Type B pancreatic cell (in vitro differentiated cells): ENCODE measurements at regions not wholly inside any gene's neighbourhood (a gene's known extent, or its start where the extent isn't known, plus 50 kb on each side); places are given as distances from the start of the nearest gene placed in this dataset.

Experiments used
- DNase-seq: peaks from one replicate; pipeline ENCODE4 v3.0.0; 2021; ENCODE audit warnings: mixed read lengths; ENCODE audit not compliant: unreplicated experiment; ENCODE audit errors: extremely low spot score
- H3K27ac Mint-ChIP-seq: 2 replicates; pipeline ENCODE4 v1.8.0; 2021; ENCODE audit warnings: mild to moderate bottlenecking, mixed read lengths
- H3K27me3 Mint-ChIP-seq: 2 replicates; pipeline ENCODE4 v1.8.0; 2021; ENCODE audit warnings: mixed read lengths
- H3K36me3 Mint-ChIP-seq: 2 replicates; pipeline ENCODE4 v1.8.0; 2021; ENCODE audit warnings: mixed read lengths
- H3K4me1 Mint-ChIP-seq: one replicate; pipeline ENCODE4 v1.8.0; 2021; ENCODE audit warnings: mixed read lengths; ENCODE audit not compliant: unreplicated experiment
- H3K4me3 Mint-ChIP-seq: 2 replicates; pipeline ENCODE4 v1.8.0; 2021; ENCODE audit warnings: mild to moderate bottlenecking, mixed read lengths
- H3K9me3 Mint-ChIP-seq: 2 replicates; pipeline ENCODE4 v1.8.0; 2021; ENCODE audit warnings: mixed read lengths
- CTCF ChIP-seq: fragments of 200-600 bp; sonication (generic); conservative IDR thresholded peaks from 2 replicates; pipeline ENCODE4 v1.5.0; 2021; ENCODE audit warnings: antibody characterized with exemption, mild to moderate bottlenecking

- no peak for DNase-seq
- Mint-ChIP-seq H3K27me3 (peaks cover 5% of the 10 kb centered on the region), H3K4me1 (no peaks in the 10 kb centered on the region)
Observed at GRCh38 chr14:98982986-98983385, 289.0 kb downstream of the BCL11B start.

GRCh38 chr14:98984027-98984718, 287.8 kb downstream of the BCL11B start:
- no peak overlapping the region for H3K27ac Mint-ChIP-seq
- DNase-seq: no peak
- H3K9me3 Mint-ChIP-seq: no peaks in the 10 kb centered on the region
- peaks cover 3% of the 10 kb centered on the region for H3K36me3 Mint-ChIP-seq
- H3K4me1 Mint-ChIP-seq: no peaks in the 10 kb centered on the region
- H3K27me3 Mint-ChIP-seq: peaks cover 6% of the 10 kb centered on the region
- no peak for TF ChIP-seq CTCF
- H3K4me3 Mint-ChIP-seq: no peak overlapping the region

More at GRCh38 chr14:98982986-98983385, 289.0 kb downstream of the BCL11B start:
- Mint-ChIP-seq H3K36me3 (peaks cover 3% of the 10 kb centered on the region), H3K4me3 (no peak overlapping the region), H3K9me3 (peaks cover under 1% of the 10 kb centered on the region), H3K27ac (no peak overlapping the region)
- TF ChIP-seq CTCF: no peak

GRCh38 chr14:98984719-98985041, 287.3 kb downstream of the BCL11B start:
- peaks cover 3% of the 10 kb centered on the region for H3K36me3 Mint-ChIP-seq
- no peaks in the 10 kb centered on the region for H3K9me3 Mint-ChIP-seq
- no peaks in the 10 kb centered on the region for H3K4me1 Mint-ChIP-seq
- H3K27ac Mint-ChIP-seq: no peak overlapping the region
- no peak for TF ChIP-seq CTCF
- peaks cover 6% of the 10 kb centered on the region for H3K27me3 Mint-ChIP-seq
- DNase-seq: no peak
- no peak overlapping the region for H3K4me3 Mint-ChIP-seq

- no peak for TF ChIP-seq CTCF
- DNase-seq: no peak
- Mint-ChIP-seq H3K27me3 (no peaks in the 10 kb centered on the region), H3K36me3 (no peaks in the 10 kb centered on the region), H3K4me1 (peaks cover 4% of the 10 kb centered on the region), H3K4me3 (no peak overlapping the region), H3K27ac (no peak overlapping the region), H3K9me3 (no peaks in the 10 kb centered on the region)
Observed at GRCh38 chr14:98993818-98994217, 278.2 kb downstream of the BCL11B start.

GRCh38 chr14:98994561-98994960, 277.4 kb downstream of the BCL11B start:
- peaks cover 4% of the 10 kb centered on the region for H3K4me1 Mint-ChIP-seq
- no peak overlapping the region for H3K27ac Mint-ChIP-seq
- H3K4me3 Mint-ChIP-seq: no peak overlapping the region
- no peak for TF ChIP-seq CTCF
- no peaks in the 10 kb centered on the region for H3K36me3 Mint-ChIP-seq
- no peaks in the 10 kb centered on the region for H3K9me3 Mint-ChIP-seq
- no peaks in the 10 kb centered on the region for H3K27me3 Mint-ChIP-seq
- no peak for DNase-seq
